Karpas-422 (cell line): ENCODE measurements at regions not wholly inside any gene's neighbourhood (a gene's known extent, or its start where the extent isn't known, plus 50 kb on each side); places are given as distances from the start of the nearest gene placed in this dataset.

ENCODE experiments used
- DNase-seq: peaks from one replicate; pipeline ENCODE4 v3.0.0-alpha.2; 2015
- H2AFZ ChIP-seq: fragments of 200-600 bp; sonication (generic); 2 replicates; pipeline ENCODE4 v1.6.1; 2014; ENCODE audit warnings: antibody characterized with exemption, low read length, mixed read lengths
- H3K27ac ChIP-seq: fragments of 200-600 bp; sonication (generic); 2 replicates; pipeline ENCODE4 v1.5.1; 2014; ENCODE audit warnings: mild to moderate bottlenecking, low read length, moderate library complexity
- H3K27me3 ChIP-seq: fragments of 200-600 bp; sonication (generic); 2 replicates; pipeline ENCODE4 v1.6.1; 2014; ENCODE audit warnings: low read length, mixed read lengths
- H3K36me3 ChIP-seq: fragments of 200-600 bp; sonication (generic); 2 replicates; pipeline ENCODE4 v1.6.1; 2014; ENCODE audit warnings: low read length, mixed read lengths; ENCODE audit not compliant: insufficient read depth
- H3K4me1 ChIP-seq: fragments of 200-600 bp; sonication (generic); 2 replicates; pipeline ENCODE4 v1.6.1; 2014; ENCODE audit warnings: mild to moderate bottlenecking, low read length, mixed read lengths
- H3K4me2 ChIP-seq: fragments of 200-600 bp; sonication (generic); 2 replicates; pipeline ENCODE4 v1.6.1; 2014; ENCODE audit warnings: low read length, low read depth, mild to moderate bottlenecking; ENCODE audit not compliant: poor library complexity, severe bottlenecking
- H3K4me3 ChIP-seq: fragments of 200-600 bp; sonication (generic); 2 replicates; pipeline ENCODE4 v1.5.1; 2014; ENCODE audit warnings: mild to moderate bottlenecking, antibody characterized with exemption, low read length, mixed read lengths
- H3K79me2 ChIP-seq: fragments of 200-600 bp; sonication (generic); 2 replicates; pipeline ENCODE4 v1.6.1; 2014; ENCODE audit warnings: mild to moderate bottlenecking, low read length, mixed read lengths
- H3K9ac ChIP-seq: fragments of 200-600 bp; sonication (generic); 2 replicates; pipeline ENCODE4 v1.6.0; 2014; ENCODE audit warnings: low read length
- H3K9me2 ChIP-seq: fragments of 200-600 bp; sonication (generic), shearing (Covaris generic); replicated peaks from 2 replicates; pipeline ENCODE4 v1.6.0; 2014; ENCODE audit warnings: mild to moderate bottlenecking, low read length, moderate library complexity; ENCODE audit not compliant: insufficient read depth
- H3K9me3 ChIP-seq: fragments of 300-700, 200-600 bp; sonication (generic); 2 replicates; pipeline ENCODE4 v1.6.1; 2014; ENCODE audit warnings: low read length, mixed read lengths
- H4K20me1 ChIP-seq: fragments of 200-600 bp; sonication (generic); 2 replicates; pipeline ENCODE4 v1.6.1; 2014; ENCODE audit warnings: mild to moderate bottlenecking, antibody characterized with exemption, low read length, low read depth; ENCODE audit not compliant: insufficient read depth

- Histone ChIP-seq H3K9me2 (no peaks in the 10 kb centered on the region), H3K4me2 (no peak overlapping the region), H3K9ac (no peak overlapping the region), H3K4me1 (peaks cover 25% of the 10 kb centered on the region), H3K36me3 (no peaks in the 10 kb centered on the region), H3K79me2 (no peaks in the 10 kb centered on the region), H3K9me3 (no peaks in the 10 kb centered on the region), H3K27ac (no peak overlapping the region), H3K4me3 (no peak overlapping the region), H2AFZ (no peak overlapping the region), H4K20me1 (no peaks in the 10 kb centered on the region), H3K27me3 (no peaks in the 10 kb centered on the region)
- DNase-seq = no peak
These were observed 106.5 kb downstream of the UQCRFS1 start for GRCh38 chr19:29106346-29106885.

DNA sequence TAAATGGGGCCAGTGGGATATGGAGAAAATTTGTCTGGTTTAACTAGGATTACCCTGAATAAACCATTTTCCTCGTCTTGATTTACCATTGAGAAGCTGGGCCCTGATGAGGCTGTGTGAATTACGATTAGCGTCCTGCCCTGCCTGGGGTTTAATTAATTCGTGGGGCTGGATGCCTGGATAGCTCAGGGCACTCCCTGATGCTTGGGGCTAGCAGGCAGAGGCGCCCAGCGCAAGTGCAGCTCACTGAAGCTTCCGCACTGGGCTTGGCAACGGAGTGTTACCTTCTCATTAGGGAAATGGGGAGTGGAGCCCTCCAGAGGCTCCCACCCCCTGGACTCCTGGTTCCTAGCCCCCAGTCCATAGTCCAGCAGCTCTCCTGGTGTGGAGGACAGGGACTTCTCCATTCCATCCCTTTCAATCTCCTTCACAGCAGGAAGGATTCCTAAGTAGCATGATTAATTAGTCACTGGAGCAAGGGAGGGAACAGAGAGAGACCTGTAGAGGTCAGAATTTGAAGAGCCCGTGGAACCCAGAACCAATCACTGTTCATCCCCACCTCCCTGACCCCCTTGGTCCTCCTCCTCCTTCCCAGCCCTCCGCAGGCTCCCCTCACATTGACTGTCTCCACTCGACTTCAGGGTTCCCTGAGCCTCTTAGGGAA is 107.2 kb downstream of the UQCRFS1 start:
- Histone ChIP-seq H3K79me2 (no peaks in the 10 kb centered on the region), H3K4me3 (no peak overlapping the region), H3K36me3 (no peaks in the 10 kb centered on the region), H3K9me2 (no peaks in the 10 kb centered on the region), H3K27ac (no peak overlapping the region), H3K4me1 (peaks cover 19% of the 10 kb centered on the region), H3K9me3 (no peaks in the 10 kb centered on the region), H4K20me1 (no peaks in the 10 kb centered on the region), H2AFZ (no peak overlapping the region), H3K27me3 (no peaks in the 10 kb centered on the region), H3K9ac (no peak overlapping the region), H3K4me2 (no peak overlapping the region)
- no peak for DNase-seq

GRCh38 chr19:29104605-29105241 is 108.2 kb downstream of the UQCRFS1 start:
- no peak for DNase-seq
- Histone ChIP-seq H3K4me1 (peaks cover 8% of the 10 kb centered on the region), H3K27ac (no peak overlapping the region), H2AFZ (no peak overlapping the region), H3K36me3 (no peaks in the 10 kb centered on the region), H3K27me3 (no peaks in the 10 kb centered on the region), H4K20me1 (no peaks in the 10 kb centered on the region), H3K4me3 (no peak overlapping the region), H3K9me3 (no peaks in the 10 kb centered on the region), H3K79me2 (no peaks in the 10 kb centered on the region), H3K4me2 (no peak overlapping the region), H3K9me2 (no peaks in the 10 kb centered on the region), H3K9ac (no peak overlapping the region)

DNA sequence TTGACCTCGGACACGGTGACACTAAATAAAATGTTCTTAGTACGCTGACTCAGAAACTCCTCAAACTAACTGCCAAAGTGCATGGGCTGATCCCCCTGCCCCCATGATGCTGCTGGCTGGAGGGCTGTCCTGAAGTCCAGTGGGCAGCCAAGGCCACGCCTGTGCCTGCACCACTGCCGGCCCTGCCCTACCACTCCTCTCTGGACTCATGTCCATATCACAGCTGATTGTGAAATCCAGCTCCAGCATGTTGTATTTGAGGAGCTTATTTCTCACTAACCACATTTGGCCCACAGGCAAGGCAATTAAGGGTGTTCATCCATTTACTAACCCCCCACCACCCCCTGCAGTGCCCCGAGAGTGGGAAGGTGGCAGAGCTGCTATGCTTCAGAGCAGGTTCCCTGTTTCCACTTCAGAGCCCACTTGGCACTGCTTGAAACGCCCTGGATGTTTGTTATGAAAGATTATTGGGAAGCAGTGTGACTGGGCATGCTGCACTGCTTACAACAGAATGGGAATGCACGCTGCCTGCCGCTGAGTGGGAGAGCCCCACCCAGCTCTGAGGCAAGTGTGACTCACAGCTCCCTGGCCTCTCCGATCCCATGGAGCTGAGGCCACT is 114.0 kb downstream of the UQCRFS1 start:
- DNase-seq = no peak
- Histone ChIP-seq H3K4me3 (no peak overlapping the region), H3K36me3 (no peaks in the 10 kb centered on the region), H3K9me2 (no peaks in the 10 kb centered on the region), H3K4me2 (no peak overlapping the region), H3K79me2 (no peaks in the 10 kb centered on the region), H3K9me3 (no peaks in the 10 kb centered on the region), H3K27me3 (no peaks in the 10 kb centered on the region), H3K4me1 (no peaks in the 10 kb centered on the region), H3K9ac (no peak overlapping the region), H2AFZ (no peak overlapping the region), H4K20me1 (no peaks in the 10 kb centered on the region), H3K27ac (no peak overlapping the region)

DNA sequence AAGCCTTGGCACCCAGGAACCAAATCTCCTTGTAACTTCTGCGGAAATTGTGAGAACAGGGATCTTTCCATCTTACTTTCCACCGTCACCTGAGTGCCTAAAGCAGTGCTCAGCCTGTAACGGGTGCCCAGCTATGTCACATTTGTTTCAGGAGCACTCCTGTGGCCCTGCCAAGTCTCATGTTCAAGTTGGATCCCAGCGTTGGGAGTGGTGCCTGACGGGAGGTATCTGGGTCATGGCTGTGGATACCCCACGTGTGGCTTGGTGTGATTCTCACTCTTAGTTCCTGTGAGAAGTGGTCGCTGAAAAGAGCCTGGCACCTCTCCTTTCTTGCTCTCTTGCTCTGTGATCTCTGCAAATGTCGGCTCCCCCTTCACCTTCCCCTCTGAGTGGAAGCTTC is 114.9 kb downstream of the UQCRFS1 start:
- Histone ChIP-seq H3K4me3 (no peak overlapping the region), H3K27ac (no peak overlapping the region), H4K20me1 (no peaks in the 10 kb centered on the region), H3K4me1 (no peaks in the 10 kb centered on the region), H3K9me3 (no peaks in the 10 kb centered on the region), H3K27me3 (no peaks in the 10 kb centered on the region), H3K9me2 (no peaks in the 10 kb centered on the region), H2AFZ (no peak overlapping the region), H3K9ac (no peak overlapping the region), H3K4me2 (no peak overlapping the region), H3K79me2 (no peaks in the 10 kb centered on the region), H3K36me3 (no peaks in the 10 kb centered on the region)
- no peak for DNase-seq

- H3K27ac ChIP-seq = no peak overlapping the region
- H3K4me3 ChIP-seq = no peak overlapping the region
- H3K36me3 ChIP-seq = no peaks in the 10 kb centered on the region
- H3K4me1 ChIP-seq = no peaks in the 10 kb centered on the region
- no peak for DNase-seq
- H2AFZ ChIP-seq = no peak overlapping the region
- no peaks in the 10 kb centered on the region for H4K20me1 ChIP-seq
- H3K9ac ChIP-seq = no peak overlapping the region
- no peak overlapping the region for H3K4me2 ChIP-seq
- H3K9me3 ChIP-seq = no peaks in the 10 kb centered on the region
- no peaks in the 10 kb centered on the region for H3K79me2 ChIP-seq
- no peaks in the 10 kb centered on the region for H3K27me3 ChIP-seq
- no peaks in the 10 kb centered on the region for H3K9me2 ChIP-seq
These were observed 116.1 kb downstream of the UQCRFS1 start for GRCh38 chr19:29096896-29097295.

- H3K36me3 ChIP-seq = no peaks in the 10 kb centered on the region
- no peak overlapping the region for H3K9ac ChIP-seq
- no peak overlapping the region for H3K27ac ChIP-seq
- no peaks in the 10 kb centered on the region for H4K20me1 ChIP-seq
- no peaks in the 10 kb centered on the region for H3K79me2 ChIP-seq
- no peak overlapping the region for H3K4me2 ChIP-seq
- DNase-seq = no peak
- no peak overlapping the region for H3K4me3 ChIP-seq
- H3K4me1 ChIP-seq = no peaks in the 10 kb centered on the region
- H3K9me2 ChIP-seq = no peaks in the 10 kb centered on the region
- no peaks in the 10 kb centered on the region for H3K27me3 ChIP-seq
- no peak overlapping the region for H2AFZ ChIP-seq
- no peaks in the 10 kb centered on the region for H3K9me3 ChIP-seq
These were observed 119.4 kb downstream of the UQCRFS1 start for GRCh38 chr19:29093553-29093908.

- Histone ChIP-seq H3K9me2 (no peaks in the 10 kb centered on the region), H3K4me2 (no peak overlapping the region), H3K79me2 (no peaks in the 10 kb centered on the region), H4K20me1 (no peaks in the 10 kb centered on the region), H2AFZ (no peak overlapping the region), H3K9ac (no peak overlapping the region), H3K4me3 (no peak overlapping the region), H3K9me3 (no peaks in the 10 kb centered on the region), H3K27ac (no peak overlapping the region), H3K4me1 (no peaks in the 10 kb centered on the region), H3K36me3 (no peaks in the 10 kb centered on the region), H3K27me3 (no peaks in the 10 kb centered on the region)
- DNase-seq = no peak
These were observed 120.0 kb downstream of the UQCRFS1 start for GRCh38 chr19:29092712-29093552.
